ENCODE measurements at regions not wholly inside any gene's neighbourhood (a gene's known extent, or its start where the extent isn't known, plus 50 kb on each side); places are given as distances from the start of the nearest gene placed in this dataset.
"Not testable (repeated sequence)": the region's sequence is repeated elsewhere in the genome, so short reads cannot be mapped to it uniquely, and the experiment has no call there.

- no peak for DNase-seq
Observed at GRCh38 chr1:228945885-228946284, 210.6 kb downstream of the RHOU start.

- DNase-seq: not testable (repeated sequence)
Observed at GRCh38 chr1:228949617-228950016, 214.3 kb downstream of the RHOU start.

- DNase-seq: no peak
Observed at GRCh38 chr1:228953207-228953606, 217.9 kb downstream of the RHOU start.

GRCh38 chr1:228953808-228954207 lies 218.5 kb downstream of the RHOU start:
- not testable (repeated sequence) for DNase-seq

DNA sequence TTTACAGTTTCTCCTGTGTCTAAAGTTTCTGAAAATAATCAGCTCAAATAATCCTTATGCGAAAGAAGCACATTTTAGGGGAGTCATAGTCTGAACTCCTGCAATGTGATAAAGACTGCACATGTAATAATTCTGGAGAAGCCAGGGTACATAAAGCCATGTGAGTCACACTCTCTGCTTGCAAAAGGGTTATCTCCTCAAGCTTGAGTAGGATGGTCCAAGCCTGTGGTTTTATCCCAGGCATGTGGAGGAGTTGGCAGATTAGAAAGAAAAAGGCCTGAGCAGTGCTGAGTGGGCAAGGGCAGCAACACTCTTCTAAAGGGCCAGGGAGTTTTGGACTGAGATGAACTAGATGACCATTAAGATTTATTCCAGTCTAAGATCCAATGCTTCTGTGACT lies 220.4 kb downstream of the RHOU start:
- no peak for DNase-seq

DNA sequence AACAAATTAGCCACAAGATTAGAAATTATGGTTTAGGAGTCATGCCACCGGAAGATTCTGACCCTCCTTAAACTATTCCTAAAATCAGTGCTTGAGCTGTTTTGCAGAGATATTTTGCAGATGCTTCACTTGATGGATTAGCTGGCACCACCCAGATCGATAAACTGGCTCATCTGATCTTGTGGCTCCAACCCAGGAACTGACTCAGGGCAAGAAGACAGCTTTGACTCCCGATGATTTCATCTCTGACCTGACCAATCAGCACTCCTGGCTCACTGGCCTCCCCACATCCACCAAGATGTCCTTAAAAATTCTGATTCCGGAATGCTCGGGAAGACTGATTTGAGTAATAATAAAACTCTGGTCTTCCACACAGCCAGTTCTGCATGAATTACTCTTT lies 221.6 kb downstream of the RHOU start:
- no peak for DNase-seq

GRCh38 chr1:228957535-228957934 lies 222.3 kb downstream of the RHOU start:
- no peak for DNase-seq

GRCh38 chr1:228958121-228958520 lies 222.8 kb downstream of the RHOU start:
- DNase-seq: no peak

DNA sequence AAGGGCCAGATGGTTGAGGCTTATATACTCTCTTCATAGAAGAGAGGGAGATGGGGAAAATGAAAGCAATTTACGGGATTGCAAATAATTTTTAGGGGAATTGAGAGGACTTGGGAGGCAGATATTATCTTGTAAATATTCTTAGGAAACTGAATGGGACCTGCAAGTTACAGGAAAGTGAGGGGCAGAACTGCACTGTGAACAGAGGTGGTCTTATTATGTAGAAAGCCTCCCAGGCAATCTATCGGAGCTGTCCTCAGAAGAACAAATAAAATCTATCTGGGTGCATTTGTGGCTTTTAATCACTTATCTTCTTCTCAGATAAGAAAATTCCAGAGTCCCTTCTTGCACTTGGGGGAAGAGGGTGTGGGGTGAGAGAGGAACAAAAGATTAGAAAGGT lies 223.5 kb downstream of the RHOU start:
- no peak for DNase-seq

- no peak for DNase-seq
Observed at GRCh38 chr1:228960705-228961104, 225.4 kb downstream of the RHOU start.

- DNase-seq: no peak
Observed at GRCh38 chr1:228961511-228961910, 226.2 kb downstream of the RHOU start.

- DNase-seq: no peak
Observed at GRCh38 chr1:228963795-228964177, 228.5 kb downstream of the RHOU start.

- no peak for DNase-seq
Observed at GRCh38 chr1:228964178-228965089, 229.2 kb downstream of the RHOU start.

DNA sequence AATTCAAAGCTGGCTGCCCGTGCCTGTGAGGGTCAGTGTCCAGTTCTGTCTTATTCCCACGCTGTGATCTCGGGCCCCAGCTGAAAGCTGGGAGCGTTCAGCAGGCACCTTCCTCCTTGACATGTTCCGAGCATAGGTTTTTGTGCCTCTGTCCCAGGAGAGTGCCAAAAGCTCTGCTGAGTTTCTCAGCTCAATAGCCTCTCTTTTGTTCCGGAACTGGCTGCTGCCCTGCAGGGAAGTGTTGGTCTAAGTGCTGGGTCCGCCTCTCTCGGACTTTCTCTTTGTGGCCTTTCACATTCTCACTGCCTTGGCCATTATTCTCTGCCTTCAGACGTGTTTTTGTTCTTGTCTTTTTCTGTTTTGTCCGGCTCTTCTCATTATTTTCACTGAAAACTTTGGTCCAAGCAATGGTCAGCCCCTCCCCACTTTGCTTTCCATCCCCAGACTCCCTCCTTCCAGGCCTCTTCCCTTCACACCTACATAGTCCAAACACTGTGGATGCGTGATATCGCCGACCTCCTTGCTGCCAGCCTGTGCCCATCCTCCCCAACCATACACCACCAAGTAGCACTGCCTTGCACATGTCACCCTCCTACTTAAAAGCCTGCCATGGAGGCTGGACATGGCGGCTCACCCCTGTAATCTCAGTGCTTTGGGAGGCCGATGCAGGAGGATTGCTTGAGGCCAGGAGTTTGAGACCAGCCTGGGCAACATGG lies 233.8 kb downstream of the RHOU start:
- DNase-seq: no peak

- no peak for DNase-seq
Observed at GRCh38 chr1:228969953-228970800, 234.9 kb downstream of the RHOU start.

GRCh38 chr1:228972576-228972975 lies 237.3 kb downstream of the RHOU start:
- DNase-seq: no peak

- DNase-seq: no peak
Observed at GRCh38 chr1:228974273-228974672, 239.0 kb downstream of the RHOU start.

GRCh38 chr1:228975238-228975907 lies 240.1 kb downstream of the RHOU start:
- no peak for DNase-seq

- DNase-seq: no peak
Observed at GRCh38 chr1:228976316-228976715, 241.0 kb downstream of the RHOU start.

DNA sequence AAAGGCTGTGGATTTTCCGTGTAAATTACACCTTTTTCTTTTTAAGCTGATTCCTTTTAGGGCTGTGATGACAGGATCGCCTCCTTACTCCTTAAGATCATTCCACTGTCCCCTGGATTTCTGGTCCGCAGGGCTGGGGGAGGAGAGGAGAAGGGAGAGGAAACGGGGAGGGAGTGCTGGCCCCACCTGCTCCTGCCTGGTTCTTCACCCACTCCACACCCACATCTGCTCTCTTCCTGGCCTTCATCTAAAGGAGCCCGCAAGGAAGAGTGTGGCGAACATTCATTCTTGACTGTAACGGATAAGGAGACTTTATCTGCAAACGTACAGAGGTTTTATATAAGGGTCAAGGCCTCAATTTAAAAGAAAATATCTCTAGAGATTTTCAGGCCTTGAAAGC lies 242.0 kb downstream of the RHOU start:
- no peak for DNase-seq

DNA sequence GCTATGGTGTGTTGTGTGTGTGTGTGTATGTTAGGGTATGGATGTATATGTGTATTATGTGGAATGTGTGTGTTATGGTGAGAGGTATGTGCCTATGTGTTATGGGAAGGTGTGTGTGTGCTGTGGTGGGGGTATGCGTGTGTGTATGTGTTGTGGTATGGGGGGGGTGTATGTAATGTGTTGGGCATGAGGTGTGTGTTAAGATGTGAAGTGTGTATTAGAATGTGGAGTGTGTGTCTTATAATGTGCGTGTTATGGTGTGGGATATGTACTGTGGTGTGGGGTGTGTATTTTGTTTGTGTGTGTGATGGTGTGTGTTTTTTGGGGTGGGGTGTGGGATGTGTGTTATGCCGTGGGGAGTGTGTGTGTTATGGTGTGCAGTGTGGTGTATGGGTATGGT lies 242.5 kb downstream of the RHOU start:
- no peak for DNase-seq

DNA sequence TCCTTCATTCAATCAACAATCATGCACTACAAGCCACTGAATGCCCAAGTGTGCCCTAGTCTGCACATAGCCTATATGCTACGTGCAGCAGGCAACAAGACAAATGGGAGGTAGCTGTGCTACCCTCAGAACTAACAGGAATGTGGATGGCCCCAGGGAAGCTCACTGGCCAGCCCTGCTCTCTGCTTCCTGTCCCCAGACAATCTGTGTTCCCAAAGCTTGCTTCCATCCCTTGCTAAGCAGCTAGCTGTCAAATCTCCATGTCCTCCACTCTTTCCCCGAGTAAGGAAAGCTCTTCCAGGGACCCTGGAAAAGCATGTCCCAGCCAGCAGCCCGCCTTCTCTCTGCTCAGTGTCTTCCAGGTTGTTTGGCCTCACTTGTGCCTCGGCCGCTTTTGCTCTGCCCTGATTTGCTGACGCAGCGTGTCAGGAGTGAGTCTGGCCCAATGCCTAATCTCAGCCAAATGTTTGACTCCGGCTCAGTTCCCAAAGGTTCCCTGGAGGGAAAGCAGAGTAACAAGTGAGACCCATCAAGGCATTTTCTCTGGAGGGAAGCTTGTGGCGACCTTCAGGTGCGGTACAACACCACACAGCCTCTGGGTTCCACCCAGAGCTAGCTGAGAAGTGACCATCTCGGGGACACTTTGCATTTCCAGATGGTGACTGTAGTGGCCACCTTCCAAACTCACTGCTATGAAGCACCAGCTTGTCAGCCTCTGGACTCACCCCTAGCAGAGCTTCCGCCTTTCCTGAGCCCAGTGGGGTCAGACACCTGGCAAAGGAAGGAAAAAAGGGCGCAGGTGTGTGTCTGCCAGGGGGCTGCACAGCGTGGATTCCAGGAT lies 243.4 kb downstream of the RHOU start:
- DNase-seq: no peak
